Loucy (cell line): ENCODE measurements at regions not wholly inside any gene's neighbourhood (a gene's known extent, or its start where the extent isn't known, plus 50 kb on each side); places are given as distances from the start of the nearest gene placed in this dataset.

Source experiments
- EZH2phosphoT487 ChIP-seq: fragments of 200-600 bp; IDR thresholded peaks from 2 replicates; pipeline ENCODE4 v1.6.1; 2018; ENCODE audit warnings: antibody characterized with exemption, mild to moderate bottlenecking, moderate library complexity, borderline replicate concordance
- TF ChIP-seq, protein P1 (sequence below): fragments of 200-600 bp; sonication (generic); conservative IDR thresholded peaks from 2 replicates; pipeline ENCODE4 v1.5.1; 2014; ENCODE audit warnings: mild to moderate bottlenecking, antibody characterized with exemption, low read length

DNA sequence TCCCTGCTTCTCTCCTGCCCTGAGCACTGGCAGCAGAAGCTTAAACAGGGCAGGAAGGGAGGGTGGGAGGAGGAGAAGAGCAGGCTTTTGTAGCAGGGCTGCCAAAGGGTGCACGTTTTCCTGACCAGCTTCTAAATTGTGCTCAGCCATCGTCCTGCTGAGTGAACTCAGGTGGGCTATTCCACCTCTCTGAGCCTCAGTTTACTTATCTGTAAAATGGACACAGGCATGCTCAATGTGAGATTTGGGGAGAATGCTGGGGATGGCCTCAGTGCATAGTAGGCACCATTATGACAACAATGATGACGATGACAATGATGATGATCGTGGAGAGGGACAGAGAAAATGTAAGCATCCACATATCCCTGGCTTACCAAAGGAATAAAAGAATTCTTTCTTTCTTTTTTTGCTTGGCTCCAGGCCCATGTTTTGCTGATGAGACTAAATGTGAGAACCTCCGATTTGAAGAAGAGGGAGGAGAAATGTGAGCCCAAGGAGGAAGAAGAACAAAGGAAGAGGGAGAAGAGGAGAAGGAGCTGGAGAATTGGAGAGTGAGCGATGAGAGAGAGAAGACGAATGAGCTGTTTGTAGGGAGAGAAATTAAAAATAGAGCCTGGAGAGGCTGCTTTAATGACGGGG lies 105.5 kb upstream of the MYL2 start:
- TF ChIP-seq EZH2phosphoT487: no peak
- TF ChIP-seq, protein P1, sequence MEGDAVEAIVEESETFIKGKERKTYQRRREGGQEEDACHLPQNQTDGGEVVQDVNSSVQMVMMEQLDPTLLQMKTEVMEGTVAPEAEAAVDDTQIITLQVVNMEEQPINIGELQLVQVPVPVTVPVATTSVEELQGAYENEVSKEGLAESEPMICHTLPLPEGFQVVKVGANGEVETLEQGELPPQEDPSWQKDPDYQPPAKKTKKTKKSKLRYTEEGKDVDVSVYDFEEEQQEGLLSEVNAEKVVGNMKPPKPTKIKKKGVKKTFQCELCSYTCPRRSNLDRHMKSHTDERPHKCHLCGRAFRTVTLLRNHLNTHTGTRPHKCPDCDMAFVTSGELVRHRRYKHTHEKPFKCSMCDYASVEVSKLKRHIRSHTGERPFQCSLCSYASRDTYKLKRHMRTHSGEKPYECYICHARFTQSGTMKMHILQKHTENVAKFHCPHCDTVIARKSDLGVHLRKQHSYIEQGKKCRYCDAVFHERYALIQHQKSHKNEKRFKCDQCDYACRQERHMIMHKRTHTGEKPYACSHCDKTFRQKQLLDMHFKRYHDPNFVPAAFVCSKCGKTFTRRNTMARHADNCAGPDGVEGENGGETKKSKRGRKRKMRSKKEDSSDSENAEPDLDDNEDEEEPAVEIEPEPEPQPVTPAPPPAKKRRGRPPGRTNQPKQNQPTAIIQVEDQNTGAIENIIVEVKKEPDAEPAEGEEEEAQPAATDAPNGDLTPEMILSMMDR: no peak
